Fibroblast of lung (primary cell): ENCODE measurements at regions not wholly inside any gene's neighbourhood (a gene's known extent, or its start where the extent isn't known, plus 50 kb on each side); places are given as distances from the start of the nearest gene placed in this dataset.
"Not testable (repeated sequence)": the region's sequence is repeated elsewhere in the genome, so short reads cannot be mapped to it uniquely, and the experiment has no call there.

ENCODE experiments used
- DNase-seq, 2 donors: peaks; one replicate each; pipeline versions ENCODE4 v3.0.0 to v3.0.0-alpha.2; 2010; ENCODE audit warnings: low read depth in 2 of 2
- H2AFZ ChIP-seq: 2 replicates; pipeline ENCODE4 v1.5.1; 2012; ENCODE audit warnings: low read length, control low read depth, inconsistent platforms
- H3K27ac ChIP-seq: 2 replicates; pipeline ENCODE4 v1.5.1; 2011; ENCODE audit warnings: low read length, control low read depth; ENCODE audit not compliant: insufficient read depth
- H3K27me3 ChIP-seq: 2 replicates; pipeline ENCODE4 v1.5.1; 2011; ENCODE audit warnings: mild to moderate bottlenecking, low read length; ENCODE audit not compliant: control insufficient read depth, insufficient read depth
- H3K36me3 ChIP-seq: 2 replicates; pipeline ENCODE4 v1.5.1; 2011; ENCODE audit warnings: low read length; ENCODE audit not compliant: control insufficient read depth, insufficient read depth
- H3K4me1 ChIP-seq: 2 replicates; pipeline ENCODE4 v1.5.1; 2011; ENCODE audit warnings: low read length; ENCODE audit not compliant: control insufficient read depth, insufficient read depth; ENCODE audit errors: extremely low read depth
- H3K4me2 ChIP-seq: 2 replicates; pipeline ENCODE4 v1.5.1; 2011; ENCODE audit warnings: low read length, control low read depth; ENCODE audit not compliant: insufficient read depth; ENCODE audit errors: extremely low read depth
- H3K4me3 ChIP-seq, 4 experiments: fragments of 200-600 bp in 1 of 4; sonication (generic) in 1 of 4; replicated peaks in 1 of 4; 2 replicates each; pipeline ENCODE4 v1.5.1; 2011 to 2016; ENCODE audit warnings: low read length in 4 of 4, low read depth in 3 of 4, mild to moderate bottlenecking in 3 of 4, control low read depth in 2 of 4, inconsistent platforms in 1 of 4, mixed read lengths in 1 of 4; ENCODE audit not compliant: insufficient read depth in 1 of 4; ENCODE audit errors: control extremely low read depth in 1 of 4
- H3K79me2 ChIP-seq: 2 replicates; pipeline ENCODE4 v1.5.1; 2012; ENCODE audit warnings: mild to moderate bottlenecking, low read length, inconsistent platforms; ENCODE audit not compliant: control insufficient read depth, insufficient read depth
- H3K9ac ChIP-seq: 2 replicates; pipeline ENCODE4 v1.5.1; 2011; ENCODE audit warnings: mild to moderate bottlenecking, low read length, control low read depth; ENCODE audit not compliant: insufficient read depth
- H3K9me3 ChIP-seq: 2 replicates; pipeline ENCODE4 v1.5.1; 2012; ENCODE audit warnings: low read depth, low read length; ENCODE audit not compliant: control insufficient read depth, insufficient read depth
- H4K20me1 ChIP-seq: 2 replicates; pipeline ENCODE4 v1.5.1; 2011; ENCODE audit warnings: low read length; ENCODE audit not compliant: control insufficient read depth, insufficient read depth; ENCODE audit errors: extremely low read depth
- CTCF ChIP-seq, 2 donors: IDR thresholded peaks in 1 of 2; conservative IDR thresholded peaks in 1 of 2; 1 replicate in 1 of 2; 2 replicates in 1 of 2; pipeline ENCODE4 v1.5.1; 2011 to 2012; ENCODE audit warnings: low read length in 2 of 2, control low read depth in 1 of 2, inconsistent platforms in 1 of 2, low read depth in 1 of 2, mild to moderate bottlenecking in 1 of 2
- EZH2 ChIP-seq: IDR thresholded peaks from 2 replicates; pipeline ENCODE4 v1.5.1; 2012; ENCODE audit warnings: low read length, control low read depth, mild to moderate bottlenecking; ENCODE audit errors: missing control alignments

- TF ChIP-seq EZH2 (no peak), CTCF (conservative IDR thresholded peaks at IDR 0.05 in 1 of 2, IDR thresholded peaks at IDR 0.05 in 1 of 2; ENCODE audit: low read depth in 1 of 2, low read length in 2 of 2) (peak in 1 of 2 donors; percentile 45)
- no peaks in the 10 kb centered on the region for H3K36me3 ChIP-seq
- no peak overlapping the region for H3K9ac ChIP-seq
- H2AFZ ChIP-seq, result no peak overlapping the region
- peak overlapping the region in 1 of 4 experiments; percentile 33 for H3K4me3 ChIP-seq
- H3K9me3 ChIP-seq, result no peaks in the 10 kb centered on the region
- no peaks in the 10 kb centered on the region for H3K27me3 ChIP-seq
- H3K79me2 ChIP-seq, result no peaks in the 10 kb centered on the region
- peak; percentile 15 to 67 for DNase-seq
- H3K4me2 ChIP-seq, result peak overlapping the region; percentile 59
- H3K4me1 ChIP-seq, result no peaks in the 10 kb centered on the region
- no peaks in the 10 kb centered on the region for H4K20me1 ChIP-seq
- no peak overlapping the region for H3K27ac ChIP-seq
These were observed 142.5 kb upstream of the MED14 start for GRCh38 chrX:40877887-40878286.

- H3K36me3 ChIP-seq, result no peaks in the 10 kb centered on the region
- TF ChIP-seq EZH2 (no peak), CTCF (conservative IDR thresholded peaks at IDR 0.05 in 1 of 2, IDR thresholded peaks at IDR 0.05 in 1 of 2; ENCODE audit: low read depth in 1 of 2, low read length in 2 of 2) (no peak)
- H3K9ac ChIP-seq, result no peak overlapping the region
- no peak overlapping the region for H3K27ac ChIP-seq
- no peaks in the 10 kb centered on the region for H3K79me2 ChIP-seq
- H3K27me3 ChIP-seq, result no peaks in the 10 kb centered on the region
- H3K4me3 ChIP-seq, result no peak overlapping the region
- no peaks in the 10 kb centered on the region for H3K4me1 ChIP-seq
- no peaks in the 10 kb centered on the region for H3K9me3 ChIP-seq
- no peak overlapping the region for H3K4me2 ChIP-seq
- no peak overlapping the region for H2AFZ ChIP-seq
- no peaks in the 10 kb centered on the region for H4K20me1 ChIP-seq
- peak in 1 of 2 donors; percentile 13 for DNase-seq
These were observed 143.4 kb upstream of the MED14 start for GRCh38 chrX:40878766-40879165.

GRCh38 chrX:40879172-40879571 lies 143.8 kb upstream of the MED14 start:
- not testable (repeated sequence) for H3K4me1 ChIP-seq, DNase-seq, H2AFZ ChIP-seq

More at GRCh38 chrX:40879172-40879571, 143.8 kb upstream of the MED14 start:
- H3K36me3 ChIP-seq, H3K27ac ChIP-seq, H3K4me3 ChIP-seq, H3K79me2 ChIP-seq, H3K9ac ChIP-seq, H3K4me2 ChIP-seq, H4K20me1 ChIP-seq, H3K9me3 ChIP-seq, H3K27me3 ChIP-seq: not testable (repeated sequence)
